A549 (cell line): ENCODE measurements at regions not wholly inside any gene's neighbourhood (a gene's known extent, or its start where the extent isn't known, plus 50 kb on each side); places are given as distances from the start of the nearest gene placed in this dataset.

Experiments
- EHMT2 ChIP-seq: fragments of 200-600 bp; sonication (generic); IDR thresholded peaks from 2 replicates; pipeline ENCODE4 v1.6.1; 2016; ENCODE audit warnings: antibody characterized with exemption, low read depth, mild to moderate bottlenecking, moderate library complexity
- EP300 ChIP-seq, 2 experiments: fragments of >200 bp; sonication (Bioruptor Twin); formaldehyde crosslinking; IDR thresholded peaks; 2 replicates in 1 of 2; 3 replicates in 1 of 2; pipeline ENCODE4 v1.6.1; 2016 to 2017
- HDAC2 ChIP-seq: fragments of 200-600 bp; sonication (generic); IDR thresholded peaks from 2 replicates; pipeline ENCODE4 v1.6.1; 2016
- JUNB ChIP-seq: fragments of >200 bp; sonication (Bioruptor Twin); formaldehyde crosslinking; IDR thresholded peaks from 2 replicates; pipeline ENCODE4 v1.6.1; 2016
- NFE2L2 ChIP-seq: fragments of 150-350 bp; conservative IDR thresholded peaks from 2 replicates; pipeline ENCODE4 v1.6.1; 2014; ENCODE audit warnings: low read length
- POLR2A ChIP-seq: IDR thresholded peaks from 2 replicates; pipeline ENCODE4 v1.6.1; 2012; ENCODE audit warnings: mild to moderate bottlenecking, low read length
- RAD21 ChIP-seq, 2 experiments: fragments of >200 bp in 1 of 2; sonication (Bioruptor Twin) in 1 of 2; formaldehyde crosslinking in 1 of 2; IDR thresholded peaks in 1 of 2; conservative IDR thresholded peaks in 1 of 2; 2 replicates in 1 of 2; 3 replicates in 1 of 2; pipeline ENCODE4 v1.6.1; 2012 to 2018; ENCODE audit warnings: inconsistent platforms in 1 of 2
- RFX5 ChIP-seq: fragments of 450-650 bp; IDR thresholded peaks from 2 replicates; pipeline ENCODE4 v1.7.1; 2014; ENCODE audit warnings: antibody characterized with exemption, mild to moderate bottlenecking, moderate library complexity
- TF ChIP-seq, protein P1 (sequence below): fragments of >200 bp; sonication (Bioruptor Twin); formaldehyde crosslinking; IDR thresholded peaks from 3 replicates; pipeline ENCODE4 v1.5.1; 2016
- TF ChIP-seq, protein P2 (sequence below): fragments of 450-650 bp; IDR thresholded peaks from 2 replicates; pipeline ENCODE4 v1.6.1; 2014; ENCODE audit warnings: antibody characterized with exemption

- TF ChIP-seq, protein P1, sequence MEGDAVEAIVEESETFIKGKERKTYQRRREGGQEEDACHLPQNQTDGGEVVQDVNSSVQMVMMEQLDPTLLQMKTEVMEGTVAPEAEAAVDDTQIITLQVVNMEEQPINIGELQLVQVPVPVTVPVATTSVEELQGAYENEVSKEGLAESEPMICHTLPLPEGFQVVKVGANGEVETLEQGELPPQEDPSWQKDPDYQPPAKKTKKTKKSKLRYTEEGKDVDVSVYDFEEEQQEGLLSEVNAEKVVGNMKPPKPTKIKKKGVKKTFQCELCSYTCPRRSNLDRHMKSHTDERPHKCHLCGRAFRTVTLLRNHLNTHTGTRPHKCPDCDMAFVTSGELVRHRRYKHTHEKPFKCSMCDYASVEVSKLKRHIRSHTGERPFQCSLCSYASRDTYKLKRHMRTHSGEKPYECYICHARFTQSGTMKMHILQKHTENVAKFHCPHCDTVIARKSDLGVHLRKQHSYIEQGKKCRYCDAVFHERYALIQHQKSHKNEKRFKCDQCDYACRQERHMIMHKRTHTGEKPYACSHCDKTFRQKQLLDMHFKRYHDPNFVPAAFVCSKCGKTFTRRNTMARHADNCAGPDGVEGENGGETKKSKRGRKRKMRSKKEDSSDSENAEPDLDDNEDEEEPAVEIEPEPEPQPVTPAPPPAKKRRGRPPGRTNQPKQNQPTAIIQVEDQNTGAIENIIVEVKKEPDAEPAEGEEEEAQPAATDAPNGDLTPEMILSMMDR = no peak
- TF ChIP-seq POLR2A = no peak
- TF ChIP-seq NFE2L2 = no peak
- no peak for TF ChIP-seq EP300 (IDR thresholded peaks at IDR 0.05)
- TF ChIP-seq RFX5 = no peak
- no peak for TF ChIP-seq EHMT2
- TF ChIP-seq, protein P2, sequence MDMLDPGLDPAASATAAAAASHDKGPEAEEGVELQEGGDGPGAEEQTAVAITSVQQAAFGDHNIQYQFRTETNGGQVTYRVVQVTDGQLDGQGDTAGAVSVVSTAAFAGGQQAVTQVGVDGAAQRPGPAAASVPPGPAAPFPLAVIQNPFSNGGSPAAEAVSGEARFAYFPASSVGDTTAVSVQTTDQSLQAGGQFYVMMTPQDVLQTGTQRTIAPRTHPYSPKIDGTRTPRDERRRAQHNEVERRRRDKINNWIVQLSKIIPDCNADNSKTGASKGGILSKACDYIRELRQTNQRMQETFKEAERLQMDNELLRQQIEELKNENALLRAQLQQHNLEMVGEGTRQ = no peak
- no peak for TF ChIP-seq HDAC2
- TF ChIP-seq JUNB = no peak
- TF ChIP-seq RAD21 (conservative IDR thresholded peaks at IDR 0.05 in 1 of 2, IDR thresholded peaks at IDR 0.05 in 1 of 2) = no peak
Measured at GRCh38 chr11:101743828-101744227, 160.0 kb upstream of the TRPC6 start.
